B cell (primary cell): ENCODE measurements at regions not wholly inside any gene's neighbourhood (a gene's known extent, or its start where the extent isn't known, plus 50 kb on each side); places are given as distances from the start of the nearest gene placed in this dataset.

ENCODE experiments used
- ATAC-seq: fragments of 200-7000 bp; cut with Tn5 transposase; one replicate; pipeline ENCODE4 v1.10.0; 2021; ENCODE audit warnings: low read depth, mild to moderate bottlenecking, moderate number of reproducible peaks, moderate library complexity
- CTCF ChIA-PET: fragments of 350-600 bp; sonication (Branson Sonifier 250); formaldehyde crosslinking; loops from one replicate; lab custom pipeline; 2021; ENCODE audit warnings: antibody characterized with exemption, inconsistent platforms; lab: Charles Lee
- POLR2A ChIA-PET: fragments of 350-600 bp; sonication (Branson Sonifier 250); formaldehyde crosslinking; loops from one replicate; lab custom pipeline; 2021; ENCODE audit warnings: antibody characterized with exemption; lab: Charles Lee
- DNase-seq: peaks from one replicate; pipeline ENCODE4 v3.0.0; 2013
- H2AFZ ChIP-seq: 2 replicates; pipeline ENCODE4 v1.6.1; 2012; ENCODE audit warnings: mild to moderate bottlenecking, low read depth, low read length; ENCODE audit not compliant: insufficient read depth, poor library complexity, severe bottlenecking
- H3K27ac ChIP-seq, 2 donors: 1 replicate in 1 of 2; 2 replicates in 1 of 2; pipeline ENCODE4 v1.5.1; 2012 to 2013; ENCODE audit warnings: low read length in 2 of 2, mild to moderate bottlenecking in 2 of 2, moderate library complexity in 1 of 2
- H3K27me3 ChIP-seq, 4 experiments: fragments of 200-600 bp in 1 of 4; sonication (generic) in 1 of 4; replicated peaks in 1 of 4; 1 replicate in 2 of 4; 2 replicates in 2 of 4; pipeline versions ENCODE4 v1.6.1 to v1.7.0; 2013 to 2016; ENCODE audit warnings: low read length in 3 of 4, mild to moderate bottlenecking in 2 of 4, mixed read lengths in 1 of 4, moderate library complexity in 1 of 4; ENCODE audit not compliant: insufficient read depth in 4 of 4, control insufficient read depth in 3 of 4; ENCODE audit errors: control extremely low read depth in 1 of 4
- H3K36me3 ChIP-seq, 2 experiments: replicated peaks in 1 of 2; 1 replicate in 1 of 2; 2 replicates in 1 of 2; pipeline versions ENCODE4 v1.6.1 to v1.7.1; 2013; ENCODE audit warnings: low read length in 1 of 2; ENCODE audit not compliant: insufficient read depth in 2 of 2, control insufficient read depth in 1 of 2; ENCODE audit errors: control extremely low read depth in 1 of 2, extremely low read depth in 1 of 2
- H3K4me1 ChIP-seq, 2 donors: fragments of 200-600 bp in 1 of 2; sonication (generic) in 1 of 2; 1 replicate in 1 of 2; 2 replicates in 1 of 2; pipeline versions ENCODE4 v1.5.1 to v1.6.1; 2013 to 2017; ENCODE audit warnings: low read length in 2 of 2; ENCODE audit not compliant: control insufficient read depth in 2 of 2, insufficient read depth in 2 of 2
- H3K4me2 ChIP-seq: replicated peaks from 2 replicates; pipeline ENCODE3; 2012; ENCODE audit warnings: mild to moderate bottlenecking, low read depth, low read length; ENCODE audit not compliant: poor library complexity, severe bottlenecking
- H3K4me3 ChIP-seq, 5 experiments: fragments of 200-600 bp in 1 of 5; sonication (generic) in 1 of 5; 1 replicate in 3 of 5; 2 replicates in 2 of 5; pipeline versions ENCODE4 v1.5.1 to v1.7.0; 2011 to 2016; ENCODE audit warnings: low read length in 4 of 5, mild to moderate bottlenecking in 4 of 5, low read depth in 2 of 5, control low read depth in 1 of 5, moderate library complexity in 1 of 5; ENCODE audit not compliant: insufficient read depth in 1 of 5; ENCODE audit errors: control extremely low read depth in 1 of 5, extremely low read depth in 1 of 5
- H3K79me2 ChIP-seq: fragments of 200-600 bp; sonication (generic); one replicate; pipeline ENCODE4 v1.6.0; 2016; ENCODE audit warnings: low read length; ENCODE audit not compliant: control insufficient read depth, insufficient read depth
- H3K9ac ChIP-seq: fragments of 200-600 bp; sonication (generic); 2 replicates; pipeline ENCODE4 v1.6.1; 2017; ENCODE audit warnings: mild to moderate bottlenecking, low read length, moderate library complexity
- H3K9me3 ChIP-seq, 3 donors: one replicate each; pipeline versions ENCODE4 v1.6.1 to v1.7.1; 2013; ENCODE audit warnings: low read length in 2 of 3; ENCODE audit not compliant: control insufficient read depth in 2 of 3, insufficient read depth in 1 of 3; ENCODE audit errors: control extremely low read depth in 1 of 3
- H4K20me1 ChIP-seq: 2 replicates; pipeline ENCODE4 v1.6.0; 2012; ENCODE audit warnings: mild to moderate bottlenecking, low read length; ENCODE audit not compliant: insufficient read depth, control insufficient read depth, poor library complexity, severe bottlenecking
- H3K27ac Mint-ChIP-seq: one replicate; pipeline ENCODE4 v1.8.0; 2021; ENCODE audit warnings: mixed read lengths
- H3K27me3 Mint-ChIP-seq: one replicate; pipeline ENCODE4 v1.8.0; 2021; ENCODE audit warnings: mixed read lengths
- H3K4me1 Mint-ChIP-seq: one replicate; pipeline ENCODE4 v1.8.0; 2021; ENCODE audit warnings: mixed read lengths
- H3K4me3 Mint-ChIP-seq: one replicate; pipeline ENCODE4 v1.8.0; 2021; ENCODE audit warnings: mixed read lengths
- H3K9me3 Mint-ChIP-seq: one replicate; pipeline ENCODE4 v1.8.0; 2022; ENCODE audit warnings: mixed read lengths; ENCODE audit not compliant: insufficient read depth
- EZH2 ChIP-seq: IDR thresholded peaks from 2 replicates; pipeline ENCODE4 v1.6.1; 2012; ENCODE audit warnings: borderline replicate concordance, low read depth, mild to moderate bottlenecking, moderate library complexity, low read length; ENCODE audit not compliant: insufficient read depth, poor library complexity, severe bottlenecking
- WGBS: methylation state at CpG from one replicate; pipeline ENCODE4 v1.1.5; 2013; ENCODE audit warnings: missing lambda C conversion rate; ENCODE audit not compliant: insufficient coverage; 5-methylcytosine and 5-hydroxymethylcytosine counted together
- intact Hi-C: fragments of 100-400 bp; cut with micrococcal nuclease; formaldehyde crosslinking; loops from one replicate; pipeline ENCODE4 v1.10.0; 2022
- TF ChIP-seq, protein P1 (sequence below): fragments of 200-600 bp; IDR thresholded peaks from one replicate; pipeline ENCODE4 v1.8.0; 2022; ENCODE audit warnings: antibody characterized with exemption, mild to moderate bottlenecking

DNA sequence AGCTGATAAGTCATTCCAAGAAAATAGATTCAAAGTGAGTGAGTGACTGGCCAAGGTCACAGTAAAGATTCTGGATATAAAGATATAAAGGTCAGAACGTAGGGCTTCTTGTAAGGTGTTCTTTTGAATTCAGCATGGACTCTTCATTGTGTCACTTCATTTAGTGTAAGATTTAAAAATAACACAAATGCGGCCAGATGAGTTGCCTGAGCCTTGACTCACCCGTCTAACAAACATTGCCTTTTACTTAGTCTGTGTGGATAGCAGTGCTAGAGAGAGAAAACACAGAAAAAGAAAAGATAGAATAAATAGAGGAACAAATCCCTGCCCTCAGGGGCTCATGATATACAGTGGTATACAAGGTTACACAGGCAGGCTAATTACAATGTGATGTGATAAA lies 223.4 kb downstream of the PLPP3 start:
- H3K9ac ChIP-seq, result no peak overlapping the region
- intact Hi-C loops, result no loop called here
- no peaks in the 10 kb centered on the region for H3K9me3 Mint-ChIP-seq
- no peaks in the 10 kb centered on the region for H3K36me3 ChIP-seq
- DNase-seq (no peak), ATAC-seq (no peak)
- H3K27ac ChIP-seq, result no peak overlapping the region
- CTCF ChIA-PET, result no interaction called here
- H3K4me1 Mint-ChIP-seq, result no peaks in the 10 kb centered on the region
- WGBS, result 75% methylated on average over 1 of the region's 3 CpGs
- no peak overlapping the region for H3K4me3 Mint-ChIP-seq
- POLR2A ChIA-PET, result no interaction called here
- no peaks in the 10 kb centered on the region for H3K4me1 ChIP-seq
- H3K79me2 ChIP-seq, result no peaks in the 10 kb centered on the region
- no peaks in the 10 kb centered on the region for H4K20me1 ChIP-seq
- H3K27me3 ChIP-seq, result no peaks in the 10 kb centered on the region
- H3K9me3 ChIP-seq, result no peaks in the 10 kb centered on the region
- no peak for TF ChIP-seq EZH2
- TF ChIP-seq, protein P1, sequence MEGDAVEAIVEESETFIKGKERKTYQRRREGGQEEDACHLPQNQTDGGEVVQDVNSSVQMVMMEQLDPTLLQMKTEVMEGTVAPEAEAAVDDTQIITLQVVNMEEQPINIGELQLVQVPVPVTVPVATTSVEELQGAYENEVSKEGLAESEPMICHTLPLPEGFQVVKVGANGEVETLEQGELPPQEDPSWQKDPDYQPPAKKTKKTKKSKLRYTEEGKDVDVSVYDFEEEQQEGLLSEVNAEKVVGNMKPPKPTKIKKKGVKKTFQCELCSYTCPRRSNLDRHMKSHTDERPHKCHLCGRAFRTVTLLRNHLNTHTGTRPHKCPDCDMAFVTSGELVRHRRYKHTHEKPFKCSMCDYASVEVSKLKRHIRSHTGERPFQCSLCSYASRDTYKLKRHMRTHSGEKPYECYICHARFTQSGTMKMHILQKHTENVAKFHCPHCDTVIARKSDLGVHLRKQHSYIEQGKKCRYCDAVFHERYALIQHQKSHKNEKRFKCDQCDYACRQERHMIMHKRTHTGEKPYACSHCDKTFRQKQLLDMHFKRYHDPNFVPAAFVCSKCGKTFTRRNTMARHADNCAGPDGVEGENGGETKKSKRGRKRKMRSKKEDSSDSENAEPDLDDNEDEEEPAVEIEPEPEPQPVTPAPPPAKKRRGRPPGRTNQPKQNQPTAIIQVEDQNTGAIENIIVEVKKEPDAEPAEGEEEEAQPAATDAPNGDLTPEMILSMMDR, result no peak
- H3K4me2 ChIP-seq, result no peak overlapping the region
- no peak overlapping the region for H2AFZ ChIP-seq
- H3K27me3 Mint-ChIP-seq, result peaks cover 14% of the 10 kb centered on the region
- H3K4me3 ChIP-seq, result no peak overlapping the region
- no peak overlapping the region for H3K27ac Mint-ChIP-seq

DNA sequence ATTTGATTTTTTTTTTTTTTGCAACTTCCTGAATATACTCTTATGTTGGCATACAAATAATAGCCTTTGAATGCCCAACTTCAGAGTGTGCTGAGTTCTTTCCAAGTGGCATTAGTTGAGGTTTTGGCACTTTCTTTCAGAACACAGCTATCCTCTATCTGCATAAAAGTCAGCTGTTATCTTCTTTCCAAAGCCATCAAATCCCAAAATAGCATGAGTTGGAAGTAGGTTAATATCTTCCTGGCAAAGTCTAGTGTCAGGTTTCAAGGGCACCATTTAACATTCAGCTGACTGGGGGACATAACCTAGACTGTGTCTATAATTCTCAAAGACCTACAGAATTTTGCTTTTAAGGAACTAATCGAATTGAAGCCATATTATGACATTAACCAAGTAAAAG lies 223.9 kb downstream of the PLPP3 start:
- ChIA-PET CTCF (interaction anchor here (1.5 kb wide), 1 partner anchor 54 kb away, joined by 3 read pairs; no protein-coding TSS in a partner anchor), POLR2A (no interaction called here)
- H3K9me3 ChIP-seq, result no peaks in the 10 kb centered on the region
- no CpG with 5 or more reads among the region's 1 CpG for WGBS
- no peaks in the 10 kb centered on the region for H3K27me3 ChIP-seq
- Mint-ChIP-seq H3K9me3 (no peaks in the 10 kb centered on the region), H3K27ac (no peak overlapping the region), H3K4me1 (no peaks in the 10 kb centered on the region), H3K27me3 (peaks cover 14% of the 10 kb centered on the region), H3K4me3 (no peak overlapping the region)
- H3K4me2 ChIP-seq, result no peak overlapping the region
- H3K4me3 ChIP-seq, result no peak overlapping the region
- intact Hi-C loops, result no loop called here
- no peaks in the 10 kb centered on the region for H3K79me2 ChIP-seq
- no peak for ATAC-seq
- H3K27ac ChIP-seq, result no peak overlapping the region
- H3K9ac ChIP-seq, result no peak overlapping the region
- TF ChIP-seq, protein P1, result no peak
- no peak for TF ChIP-seq EZH2
- no peak overlapping the region for H2AFZ ChIP-seq
- no peaks in the 10 kb centered on the region for H3K36me3 ChIP-seq
- DNase-seq, result no peak
- no peaks in the 10 kb centered on the region for H3K4me1 ChIP-seq
- no peaks in the 10 kb centered on the region for H4K20me1 ChIP-seq
